ENCODE measurements at regions not wholly inside any gene's neighbourhood (a gene's known extent, or its start where the extent isn't known, plus 50 kb on each side); places are given as distances from the start of the nearest gene placed in this dataset.
"Not testable (repeated sequence)": the region's sequence is repeated elsewhere in the genome, so short reads cannot be mapped to it uniquely, and the experiment has no call there.

DNA sequence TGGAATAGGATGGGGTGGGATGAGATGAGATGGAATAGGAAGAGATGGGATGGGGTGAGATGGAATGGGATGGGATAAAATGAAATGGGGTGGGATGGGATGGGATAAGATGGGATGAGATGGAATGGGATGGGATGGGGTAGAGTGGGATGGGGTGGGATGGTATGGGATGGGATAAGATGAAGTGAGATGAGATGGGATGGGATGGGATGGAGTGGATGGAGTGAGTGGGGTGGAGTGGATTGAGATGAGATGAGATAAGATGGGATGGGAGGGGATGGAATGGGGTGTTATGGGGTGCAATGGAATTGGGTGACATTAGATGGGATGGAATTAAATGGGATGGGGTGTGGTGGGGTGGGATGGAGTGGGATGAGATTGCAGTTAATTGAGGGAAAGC is 279.2 kb upstream of the CDH5 start:
- no peak for DNase-seq

DNA sequence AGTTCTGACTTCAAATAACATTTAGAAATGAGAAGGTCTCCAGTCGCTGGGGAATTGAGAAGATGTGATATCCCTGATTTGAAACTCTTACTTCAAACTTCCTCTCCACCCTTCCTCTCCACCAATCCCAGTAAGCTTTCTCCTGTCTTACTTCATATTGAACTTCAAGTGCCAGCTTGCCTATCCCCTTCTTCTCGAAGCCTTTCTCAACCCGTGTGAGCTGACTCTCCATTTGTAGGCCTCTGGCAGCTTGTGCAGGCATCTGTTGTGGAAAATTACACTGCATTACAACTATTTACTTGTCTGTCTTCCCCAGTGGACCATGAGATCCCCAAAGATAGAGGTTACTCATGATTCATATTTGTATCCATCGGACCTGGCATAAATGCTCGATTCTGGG is 280.8 kb upstream of the CDH5 start:
- no peak for DNase-seq

DNA sequence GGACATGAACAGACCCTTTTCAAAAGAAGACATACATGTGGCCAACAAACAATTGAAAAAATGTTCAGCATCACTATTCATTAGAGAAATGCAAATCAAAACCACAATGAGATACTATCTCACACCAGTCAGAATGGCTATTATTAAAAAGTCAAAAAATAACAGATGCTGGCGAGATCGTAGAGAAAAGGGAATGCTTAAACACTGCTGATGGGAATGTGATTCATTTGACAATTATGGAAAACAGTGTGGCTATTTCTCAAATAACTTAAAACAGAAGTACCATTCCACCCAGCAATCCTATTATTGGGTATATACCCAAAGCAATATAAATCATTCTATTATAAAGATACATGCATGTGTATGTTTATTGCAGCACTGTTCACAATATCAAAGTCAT is 281.8 kb upstream of the CDH5 start:
- not testable (repeated sequence) for DNase-seq

DNA sequence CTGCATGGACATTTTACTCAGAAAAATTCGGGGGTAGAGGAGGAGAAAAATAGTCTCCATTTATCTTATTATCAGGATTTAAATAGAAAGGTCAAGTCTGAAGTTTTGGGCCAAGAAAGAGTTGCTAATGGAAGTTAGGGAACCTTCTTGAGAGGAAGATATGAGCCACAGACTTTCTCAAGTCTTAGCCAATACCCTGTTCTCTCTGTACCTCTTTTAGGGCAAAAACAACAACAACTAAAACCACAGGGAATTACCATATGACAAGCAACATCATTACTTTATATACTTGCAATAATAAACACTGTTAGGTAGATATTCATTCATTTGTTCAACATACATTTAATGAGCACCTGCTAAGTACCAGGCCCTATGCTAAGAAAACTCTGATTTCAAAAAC is 282.2 kb upstream of the CDH5 start:
- no peak for DNase-seq

DNA sequence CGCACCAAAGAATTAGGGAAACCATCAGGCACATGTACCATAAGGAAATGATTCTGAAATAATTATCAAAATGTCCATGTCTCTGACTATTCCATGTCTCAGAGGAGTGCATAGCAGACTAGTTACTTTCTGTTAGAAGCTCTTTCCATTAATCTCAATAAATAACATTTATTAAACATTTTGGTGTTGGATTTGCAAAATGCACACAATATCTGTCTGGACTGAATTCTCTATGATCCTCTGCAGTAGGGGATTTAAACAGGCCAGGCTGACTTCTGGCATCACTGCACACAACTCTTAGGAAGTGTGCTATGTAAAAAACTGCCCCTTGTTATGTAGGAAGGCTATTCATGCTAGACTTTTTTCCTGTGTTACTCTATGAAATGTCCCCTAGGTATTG is 283.3 kb upstream of the CDH5 start:
- DNase-seq: no peak

DNA sequence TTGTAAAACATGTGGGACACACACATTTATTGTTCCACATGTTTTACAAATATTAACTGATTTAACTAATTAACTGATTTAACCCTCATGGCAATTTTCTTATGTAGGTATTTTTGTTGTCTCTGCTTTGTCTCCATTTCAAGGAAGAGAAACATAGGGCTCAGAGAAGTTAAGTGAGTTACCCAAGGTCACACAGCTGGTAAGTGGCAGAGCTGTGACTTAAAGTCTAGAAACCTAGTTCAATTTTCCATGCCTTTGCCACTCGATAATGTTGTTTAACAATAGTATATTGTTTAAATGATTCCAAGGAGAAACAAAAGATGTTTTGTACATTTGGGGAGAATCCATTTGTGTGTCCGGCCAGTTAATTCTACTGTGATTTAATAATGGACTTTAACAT is 284.1 kb upstream of the CDH5 start:
- no peak for DNase-seq

DNA sequence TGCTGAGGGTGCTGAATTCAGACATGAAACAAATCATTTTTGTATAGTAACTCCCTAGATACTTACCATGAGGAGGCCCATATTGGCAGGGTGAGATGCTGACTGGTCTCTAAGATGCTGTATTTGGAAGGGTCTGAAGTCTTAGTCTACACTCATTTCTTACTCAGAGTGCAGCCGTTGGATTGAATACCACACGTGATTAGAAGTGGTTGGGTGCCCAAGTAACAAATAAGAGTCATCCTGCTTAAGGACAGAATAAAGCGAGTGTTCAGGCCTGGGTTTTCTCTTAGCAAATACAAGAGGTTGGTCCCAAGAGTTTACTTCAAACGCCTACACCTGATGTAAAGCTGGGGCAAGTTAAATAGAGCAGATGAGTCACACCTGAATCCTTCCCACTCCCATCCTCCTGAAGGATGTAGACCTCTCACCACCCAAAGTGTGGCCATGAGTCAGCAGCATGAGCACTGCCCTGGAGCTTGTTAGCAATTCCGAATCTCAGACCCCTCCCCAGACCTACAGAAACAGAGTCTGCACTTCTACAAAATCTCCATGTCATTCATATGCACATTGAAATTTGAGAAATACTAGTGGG is 284.6 kb upstream of the CDH5 start:
- DNase-seq: no peak

DNA sequence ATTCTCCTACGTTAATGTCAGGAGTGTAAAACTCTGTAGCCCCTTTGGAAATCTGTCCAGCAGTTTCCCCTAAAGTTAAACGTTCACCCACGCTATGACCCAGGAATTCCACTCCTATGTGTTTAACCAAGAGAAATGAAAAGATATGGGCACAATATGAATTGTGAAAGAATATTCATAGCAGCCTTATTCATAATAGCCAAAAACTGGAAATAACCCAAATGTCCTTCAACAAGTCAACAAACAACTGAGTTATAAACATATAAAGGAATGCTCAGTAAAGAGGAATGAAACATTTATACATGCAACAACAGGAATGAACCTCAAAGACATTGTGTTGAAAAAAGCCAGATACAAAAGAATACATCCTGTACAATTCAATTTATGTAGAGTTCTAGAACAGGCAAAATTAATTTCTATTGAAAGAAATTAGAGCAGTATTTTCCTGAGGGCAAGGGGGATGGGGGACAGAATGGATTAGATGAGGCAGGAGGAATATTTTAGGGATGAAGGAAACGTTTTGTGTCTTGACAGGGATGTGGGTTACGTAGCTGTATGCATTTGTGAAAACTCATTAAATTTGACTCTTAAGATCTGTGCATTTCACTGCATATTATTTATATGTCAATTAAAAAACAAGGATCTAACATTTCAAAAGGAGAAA is 286.7 kb upstream of the CDH5 start:
- DNase-seq: no peak

DNA sequence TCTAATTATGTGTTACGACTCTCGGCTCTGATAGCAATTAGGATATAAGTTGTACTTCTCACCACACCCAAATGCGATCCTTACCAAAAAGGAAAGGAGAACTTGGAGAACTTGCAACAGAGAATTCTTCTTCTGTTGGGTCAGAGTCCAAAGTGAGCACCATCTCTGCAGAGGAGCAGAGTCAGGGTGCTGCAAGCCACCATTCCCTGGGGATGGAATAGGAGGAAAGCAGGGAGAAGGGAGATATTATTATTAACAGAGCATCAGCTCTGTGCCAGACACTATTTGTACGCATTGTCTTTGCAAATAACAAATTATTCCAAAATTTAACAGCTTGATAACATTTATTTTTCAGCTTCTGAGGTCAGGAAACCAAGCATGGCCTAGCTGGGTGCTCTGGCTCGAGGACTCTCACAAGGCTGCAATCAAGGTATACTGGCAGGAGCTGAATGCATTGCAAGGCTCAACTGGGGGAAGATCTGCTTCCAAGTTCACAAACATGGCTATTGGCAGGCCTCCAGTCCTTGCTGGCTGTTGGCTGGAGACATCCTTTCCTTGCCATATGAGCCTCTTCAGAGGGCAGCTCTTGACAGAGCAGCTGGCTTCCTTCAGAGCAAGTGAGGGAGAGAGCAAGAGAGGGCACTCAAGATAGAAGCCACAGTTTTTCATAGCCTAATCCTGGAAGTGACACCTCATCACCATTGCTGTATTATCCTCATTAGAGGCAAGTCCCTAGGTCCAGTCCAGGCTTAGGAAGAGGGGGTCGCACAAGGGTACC is 296.2 kb upstream of the CDH5 start:
- DNase-seq: peak in 1 of 2 experiments; percentile 70

DNA sequence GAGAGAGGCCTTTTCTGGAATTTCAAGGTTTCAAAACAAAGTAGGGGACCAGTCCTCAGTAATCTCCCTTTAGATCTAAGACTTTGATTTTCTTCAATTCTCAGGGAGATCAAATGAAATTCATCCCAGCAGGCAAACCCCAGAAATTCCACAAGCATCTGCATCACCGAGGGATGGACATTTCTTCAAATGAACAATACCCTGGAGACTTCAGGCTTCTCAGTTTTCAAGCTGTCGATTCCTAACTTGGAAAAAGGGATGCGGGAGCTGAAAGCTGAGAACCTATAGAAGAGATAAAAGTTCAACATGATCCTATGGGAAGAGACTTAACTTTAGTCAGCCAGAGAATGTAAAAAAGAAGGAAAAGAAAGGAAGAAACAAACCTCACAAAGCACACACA is 296.9 kb upstream of the CDH5 start:
- no peak for DNase-seq

DNA sequence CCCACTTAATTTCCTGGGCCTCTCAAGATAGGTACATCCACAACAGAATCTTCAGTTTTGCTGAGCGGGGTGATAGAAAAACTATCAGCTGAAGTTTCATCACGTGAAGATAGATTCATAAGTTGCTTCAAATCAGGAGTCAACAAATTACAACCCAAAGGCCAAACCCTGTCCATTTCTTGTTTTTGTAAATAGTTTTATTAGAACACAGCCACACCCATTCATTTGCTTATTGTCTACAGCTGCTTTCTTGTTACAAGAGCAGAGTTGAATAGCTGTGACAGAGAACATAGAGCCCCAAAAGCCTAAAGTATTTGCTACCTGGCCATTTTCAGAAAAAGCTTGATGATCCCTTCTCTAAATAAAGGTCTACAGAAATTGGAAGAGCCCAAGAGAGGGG is 300.1 kb upstream of the CDH5 start:
- no peak for DNase-seq

DNA sequence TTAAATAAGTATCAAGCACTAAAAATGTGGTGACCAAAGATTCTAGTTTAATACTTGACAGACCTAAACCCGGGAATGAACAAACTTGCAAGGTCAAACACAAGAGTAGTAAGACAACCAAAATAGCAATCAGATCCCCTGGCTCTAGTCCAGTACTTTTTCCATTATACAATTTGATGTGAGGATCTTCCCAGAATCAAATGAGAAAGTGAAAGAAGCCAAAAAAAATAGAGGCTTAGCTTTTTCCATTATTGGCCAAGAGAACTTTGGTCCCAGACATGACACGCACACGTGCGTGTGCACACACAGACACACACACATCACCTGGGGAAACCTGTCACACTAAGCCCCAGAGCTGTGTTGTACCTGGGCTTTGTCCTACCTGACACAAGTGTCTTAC is 300.6 kb upstream of the CDH5 start:
- no peak for DNase-seq

DNA sequence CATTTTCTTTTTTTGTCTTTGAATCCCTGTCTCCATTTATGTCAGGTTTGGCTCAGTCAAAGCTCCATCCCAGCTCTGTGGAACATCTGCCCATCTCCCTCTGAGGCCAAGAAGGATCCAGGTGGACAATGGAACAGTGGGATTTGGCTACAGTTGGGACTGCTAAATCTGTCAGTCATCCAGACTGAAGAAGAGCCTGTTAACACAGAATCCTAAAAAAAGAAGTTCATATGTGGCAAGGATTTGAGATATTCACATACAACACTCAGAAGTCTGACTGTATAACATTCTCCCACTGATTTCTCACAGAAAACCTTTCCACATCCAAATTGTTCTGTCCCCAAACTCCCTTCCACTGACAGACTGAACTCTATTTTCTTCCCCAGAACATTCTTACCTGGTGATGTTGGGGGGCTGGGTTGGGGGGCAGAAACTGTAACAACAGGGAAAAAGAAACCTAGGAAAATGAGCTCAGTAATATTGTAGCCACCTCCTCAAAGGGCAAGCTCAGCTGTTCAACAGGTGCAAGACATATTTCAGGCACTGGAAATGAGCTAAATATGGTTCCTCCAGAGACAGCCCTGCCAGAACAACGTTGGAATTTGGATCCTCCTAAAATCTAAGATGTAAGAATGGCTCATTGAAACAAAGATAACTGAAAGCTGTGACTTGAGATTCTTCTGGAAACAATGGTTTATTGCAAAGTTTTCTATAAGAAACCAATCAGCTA is 301.5 kb upstream of the CDH5 start:
- DNase-seq: no peak

DNA sequence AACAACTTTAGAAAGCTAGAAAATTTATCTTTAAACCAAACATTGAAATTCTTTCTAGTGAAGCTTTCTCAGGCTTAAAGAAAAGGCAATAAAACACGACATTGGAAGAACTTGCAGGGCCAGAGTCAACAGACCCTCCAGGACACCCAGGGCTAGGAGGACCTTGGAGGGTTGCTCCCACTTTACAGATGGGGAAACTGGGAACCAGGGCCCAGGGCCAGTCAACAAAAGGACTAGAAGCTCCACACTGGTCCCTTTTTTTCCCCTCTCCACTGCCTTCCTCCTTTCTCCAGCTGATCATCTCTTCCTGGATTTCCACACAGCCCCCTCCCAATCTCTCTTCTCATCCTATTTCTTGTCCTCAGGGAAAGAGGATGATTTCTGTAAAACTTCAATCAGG is 307.7 kb upstream of the CDH5 start:
- no peak for DNase-seq

DNA sequence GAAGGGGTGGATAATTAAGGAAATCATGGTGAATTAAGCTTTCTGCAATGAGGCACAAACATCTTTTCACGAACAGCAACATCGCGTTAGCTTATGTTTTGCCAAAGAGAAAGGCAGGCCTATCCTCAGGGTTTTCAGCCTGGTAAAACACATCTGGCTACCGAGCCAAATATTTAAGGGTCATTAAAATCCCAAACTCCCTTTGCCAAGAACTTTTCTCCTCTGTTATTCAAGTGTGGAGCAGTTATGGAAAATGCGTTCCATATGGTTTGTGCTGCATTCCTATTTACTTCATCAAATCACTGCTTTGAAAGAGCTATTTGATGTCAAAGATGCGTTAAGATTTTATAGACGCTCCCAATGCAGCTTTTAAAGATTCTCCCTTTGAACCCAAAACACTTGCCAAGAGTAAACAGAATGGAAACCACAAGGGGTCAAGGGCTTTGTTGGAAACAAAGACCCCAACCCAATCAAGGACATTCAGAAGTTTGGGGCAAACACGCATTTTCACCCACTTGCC is 308.3 kb upstream of the CDH5 start:
- DNase-seq: no peak

DNA sequence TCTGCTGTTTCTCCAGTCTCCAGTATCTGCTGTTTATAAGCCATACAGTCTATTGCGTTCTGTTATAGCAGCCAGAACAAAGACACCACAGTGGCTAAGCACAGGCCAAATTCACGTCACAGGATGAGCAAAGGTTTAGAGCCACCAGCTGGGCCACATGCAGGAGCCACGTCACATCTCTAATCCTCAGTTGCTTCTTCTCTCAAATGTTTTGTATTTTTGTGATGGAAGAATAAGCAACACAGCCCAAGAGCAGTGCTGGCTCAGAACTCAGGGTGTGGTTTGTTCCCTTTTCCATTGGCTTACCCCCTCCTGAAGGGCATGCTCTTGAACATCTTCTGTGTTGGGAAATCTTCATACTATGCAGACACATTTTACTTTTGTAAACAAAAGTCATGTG is 309.4 kb upstream of the CDH5 start:
- DNase-seq: no peak

DNA sequence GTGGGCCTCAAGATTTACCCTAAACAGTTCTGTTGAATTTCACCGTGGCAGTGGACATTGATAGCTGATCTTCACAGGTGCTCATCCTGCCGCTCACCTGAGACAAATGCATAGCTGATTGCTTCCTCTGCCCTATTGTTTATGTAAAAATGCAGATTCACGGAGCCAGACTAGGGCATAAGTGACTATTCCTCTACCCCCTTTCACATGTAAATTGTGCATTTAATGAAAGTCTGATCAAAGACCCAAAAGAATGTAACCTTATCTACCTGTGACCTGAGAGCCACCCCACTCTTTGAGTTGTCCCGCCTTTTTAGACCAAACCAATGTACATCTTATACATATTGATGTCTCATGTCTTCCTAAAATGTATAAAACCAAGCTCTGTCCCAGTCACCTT is 312.4 kb upstream of the CDH5 start:
- DNase-seq: no peak

DNA sequence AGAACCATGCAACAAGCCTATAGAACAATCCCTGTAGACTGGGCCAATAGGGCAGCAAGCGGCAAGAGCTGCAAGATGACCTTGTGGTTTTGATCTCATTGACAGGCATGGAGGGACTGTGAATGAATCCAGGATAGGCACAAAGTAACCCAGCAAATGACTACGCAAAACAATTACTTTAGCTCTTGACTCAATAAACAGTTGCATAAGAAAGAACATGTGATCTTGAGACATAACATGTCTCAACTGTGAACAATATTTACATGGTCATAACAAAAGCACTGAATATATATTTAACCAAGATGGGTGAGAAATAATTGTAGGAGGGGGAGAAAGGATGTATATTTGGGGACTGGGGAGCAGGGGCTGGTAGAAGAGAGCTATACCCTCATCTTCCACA is 313.7 kb upstream of the CDH5 start:
- no peak for DNase-seq

DNA sequence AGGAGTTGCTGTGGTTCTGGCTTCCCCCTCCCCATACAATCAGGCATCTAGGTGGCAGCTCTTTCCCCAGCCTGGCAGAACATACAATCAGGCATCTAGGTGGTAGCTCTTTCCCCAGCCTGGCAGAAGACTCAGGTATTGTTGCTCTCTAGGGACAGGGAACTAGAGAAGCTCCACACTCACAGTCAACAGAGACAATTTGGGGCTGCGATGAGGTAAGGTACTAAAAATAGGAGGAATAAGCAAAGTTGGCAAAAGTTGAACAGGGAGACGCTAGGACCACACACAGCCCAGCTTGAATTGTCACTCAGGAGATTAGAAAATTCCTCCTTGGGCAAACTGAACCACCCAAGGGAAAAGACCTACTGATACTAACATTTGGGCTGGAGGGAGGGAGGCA is 315.5 kb upstream of the CDH5 start:
- DNase-seq: no peak

DNA sequence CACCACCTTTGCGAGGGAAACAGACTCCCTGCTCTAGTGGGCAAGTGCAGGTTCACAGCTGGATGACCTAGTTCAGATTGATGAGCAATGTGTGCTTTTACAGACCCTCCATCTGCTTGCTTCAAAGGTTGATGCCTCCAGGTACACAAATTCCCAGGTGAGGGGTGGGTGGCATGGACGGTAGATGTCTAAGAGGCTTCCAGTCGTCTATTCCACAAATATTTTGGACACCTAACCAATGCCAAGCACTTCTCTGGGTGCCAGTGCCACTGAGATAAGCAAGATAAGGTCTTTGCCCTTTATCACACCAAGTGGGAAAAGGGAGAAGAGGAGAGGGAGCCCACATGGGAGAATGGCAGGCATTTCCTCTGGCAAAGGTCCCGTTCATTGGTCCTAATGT is 316.6 kb upstream of the CDH5 start:
- DNase-seq: no peak

DNA sequence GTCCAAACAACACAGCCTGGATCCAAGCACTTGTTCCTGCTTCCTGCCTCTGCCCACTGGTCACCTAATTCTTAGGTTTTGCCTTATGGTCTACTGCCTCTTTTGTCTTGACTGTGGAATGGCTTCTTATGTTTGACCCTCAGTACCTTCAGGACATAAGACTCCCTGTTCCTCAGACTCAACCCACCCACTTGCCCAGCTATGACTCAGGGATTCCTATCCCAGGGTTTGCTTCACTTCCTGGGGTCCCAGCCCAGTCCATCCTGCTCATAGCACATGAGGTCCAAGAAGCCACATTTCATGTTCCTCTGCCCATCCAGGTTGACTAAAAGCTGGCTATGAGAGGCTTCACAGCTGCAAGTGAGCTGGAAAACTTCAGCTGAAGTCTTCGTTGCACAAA is 320.9 kb upstream of the CDH5 start:
- no peak for DNase-seq

DNA sequence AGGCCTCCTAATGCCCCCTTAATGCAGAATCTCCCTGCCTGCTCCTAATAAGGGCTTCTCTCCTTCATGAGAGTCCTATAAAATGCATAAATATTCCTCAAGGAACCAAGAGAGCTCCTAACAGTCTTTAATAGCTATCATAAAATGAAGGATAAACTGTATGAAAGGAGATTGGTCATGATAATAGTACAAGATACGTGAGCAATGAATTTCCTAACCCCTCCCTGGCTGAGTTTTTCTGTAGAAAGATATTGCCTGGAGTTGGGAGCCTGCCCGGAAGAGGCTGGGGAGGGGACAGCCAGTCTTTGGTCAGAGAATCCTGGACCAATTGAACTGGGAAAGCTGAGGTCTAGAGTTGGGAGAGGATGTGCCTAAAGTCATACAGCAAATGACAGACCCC is 321.9 kb upstream of the CDH5 start:
- no peak for DNase-seq

DNA sequence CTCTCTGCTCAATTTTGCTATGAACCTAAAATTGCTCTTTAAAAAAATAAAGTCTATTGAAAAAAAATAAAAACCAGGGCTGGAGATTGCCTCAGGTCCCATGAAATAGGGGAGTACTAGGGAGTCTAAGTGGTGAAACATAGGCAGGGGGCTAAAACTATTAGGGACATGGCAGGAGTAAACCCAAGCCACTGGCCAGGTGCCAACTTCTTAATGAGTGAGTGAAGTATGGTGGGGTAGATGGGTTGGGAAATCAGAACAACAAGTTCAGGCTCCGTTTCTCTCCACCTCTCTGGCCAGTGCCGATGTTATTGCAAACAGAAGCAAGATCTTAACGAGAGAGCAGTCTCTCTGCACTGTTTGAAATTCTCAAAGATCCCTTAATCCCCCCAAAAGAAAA is 322.4 kb upstream of the CDH5 start:
- no peak for DNase-seq

DNA sequence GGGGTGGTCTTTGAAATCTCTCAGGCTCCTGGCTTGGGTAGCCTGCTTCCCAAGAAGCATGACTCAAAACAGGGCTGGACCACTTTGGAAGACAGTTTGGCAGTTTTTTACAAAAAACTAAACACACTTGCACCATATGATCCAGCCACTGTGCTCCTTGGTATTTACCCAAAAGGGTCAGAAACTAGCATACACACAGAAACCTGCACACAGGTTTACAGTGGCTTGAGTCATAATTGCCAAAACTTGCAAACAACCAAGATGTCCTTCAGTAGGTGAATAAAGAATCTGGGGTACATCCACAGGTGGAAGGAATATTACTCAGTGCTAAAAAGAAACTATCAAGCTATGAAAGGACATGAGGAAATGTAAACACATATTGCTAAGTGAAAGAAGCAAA is 323.2 kb upstream of the CDH5 start:
- DNase-seq: no peak
